Body of pancreas (tissue), 4 donors: ENCODE measurements at regions not wholly inside any gene's neighbourhood (a gene's known extent, or its start where the extent isn't known, plus 50 kb on each side); places are given as distances from the start of the nearest gene placed in this dataset.

Experiments used
- ATAC-seq: fragments of 150-250 bp; one replicate; pipeline ENCODE4 v1.9.1; 2016
- DNase-seq, 4 donors: peaks; one replicate each; pipeline ENCODE4 v3.0.0-alpha.2; 2019
- H3K27ac ChIP-seq, 4 donors: fragments of 200-600 bp; sonication (generic); 1 replicate in 3 of 4; 2 replicates in 1 of 4; pipeline versions ENCODE4 v1.5.1 to v1.6.1; 2016 to 2019; ENCODE audit warnings: mild to moderate bottlenecking in 1 of 4, mixed read lengths in 1 of 4, moderate library complexity in 1 of 4
- H3K27me3 ChIP-seq, 2 donors: fragments of 200-600 bp; sonication (generic); one replicate each; pipeline ENCODE4 v1.6.0; 2016; ENCODE audit warnings: mild to moderate bottlenecking in 1 of 2
- H3K36me3 ChIP-seq, 2 donors: fragments of 200-600 bp; sonication (generic); replicated peaks in 1 of 2; 2 replicates each; pipeline ENCODE4 v1.5.1; 2016; ENCODE audit warnings: low read depth in 2 of 2; ENCODE audit not compliant: insufficient read depth in 1 of 2
- H3K4me1 ChIP-seq: fragments of 200-600 bp; sonication (generic); one replicate; pipeline ENCODE4 v1.6.0; 2016
- H3K4me3 ChIP-seq, 2 donors: fragments of 200-600 bp; sonication (generic); 1 replicate in 1 of 2; 2 replicates in 1 of 2; pipeline ENCODE4 v1.5.1; 2016 to 2019
- H3K9me3 ChIP-seq, 3 donors: fragments of 200-600 bp; sonication (generic); 1 replicate in 2 of 3; 2 replicates in 1 of 3; pipeline ENCODE4 v1.5.1; 2016
- CTCF ChIP-seq, 7 experiments: fragments of 450-650 bp in 4 of 7; fragments of 200-600 bp in 3 of 7; sonication (generic) in 3 of 7; IDR thresholded peaks; one replicate each; pipeline ENCODE4 v1.5.1; 2016 to 2019; ENCODE audit warnings: antibody characterized with exemption in 7 of 7
- POLR2A ChIP-seq, 3 donors: fragments of 450-650 bp; IDR thresholded peaks; one replicate each; pipeline ENCODE4 v1.6.1; 2016; ENCODE audit warnings: antibody characterized with exemption in 3 of 3, mild to moderate bottlenecking in 2 of 3
- WGBS, 2 donors: methylation state at CpG; one replicate each; pipeline ENCODE4 v1.1.5; 2017; 5-methylcytosine and 5-hydroxymethylcytosine counted together
- intact Hi-C: fragments of 100-400 bp; cut with DNase I; formaldehyde crosslinking; loops from one replicate; pipeline ENCODE4 v1.15.1; 2023

- Histone ChIP-seq H3K4me3 (no peak overlapping the region), H3K36me3 (no peaks in the 10 kb centered on the region), H3K9me3 (no peaks in the 10 kb centered on the region), H3K4me1 (no peaks in the 10 kb centered on the region), H3K27me3 (no peaks in the 10 kb centered on the region), H3K27ac (no peak overlapping the region)
- DNase-seq, result no peak
- ATAC-seq, result no peak
- WGBS, 2 donors, result 81 to 85% methylated on average over 2 of the region's 2 CpGs
- TF ChIP-seq CTCF (IDR thresholded peaks at IDR 0.05), result no peak
- TF ChIP-seq POLR2A (IDR thresholded peaks at IDR 0.05), result no peak
- intact Hi-C loops, result no loop called here
These were observed 1063.1 kb downstream of the PCDH7 start for GRCh38 chr4:31783311-31783710.

- ATAC-seq (no peak), DNase-seq (no peak)
- intact Hi-C loops, result no loop called here
- TF ChIP-seq POLR2A (IDR thresholded peaks at IDR 0.05) (no peak), CTCF (IDR thresholded peaks at IDR 0.05) (no peak)
- WGBS, 2 donors, result 31 to 44% methylated on average over 2 of the region's 2 CpGs
- Histone ChIP-seq H3K27ac (no peak overlapping the region), H3K36me3 (no peaks in the 10 kb centered on the region), H3K4me1 (no peaks in the 10 kb centered on the region), H3K9me3 (no peaks in the 10 kb centered on the region), H3K4me3 (no peak overlapping the region), H3K27me3 (no peaks in the 10 kb centered on the region)
These were observed 1064.4 kb downstream of the PCDH7 start for GRCh38 chr4:31784558-31784957.

GRCh38 chr4:31787701-31788100, 1067.5 kb downstream of the PCDH7 start:
- no peak overlapping the region for H3K27ac ChIP-seq
- no peaks in the 10 kb centered on the region for H3K9me3 ChIP-seq
- DNase-seq (no peak), ATAC-seq (no peak)
- no peak overlapping the region for H3K4me3 ChIP-seq
- TF ChIP-seq POLR2A (IDR thresholded peaks at IDR 0.05) (no peak), CTCF (IDR thresholded peaks at IDR 0.05) (no peak)
- 50 to 61% methylated on average over 1 of the region's 1 CpG for WGBS, 2 donors
- intact Hi-C loops, result no loop called here
- no peaks in the 10 kb centered on the region for H3K36me3 ChIP-seq
- H3K27me3 ChIP-seq, result no peaks in the 10 kb centered on the region
- no peaks in the 10 kb centered on the region for H3K4me1 ChIP-seq

- WGBS, 2 donors, result 15 to 27% methylated on average over 2 of the region's 2 CpGs
- H3K36me3 ChIP-seq, result no peaks in the 10 kb centered on the region
- no peak for TF ChIP-seq POLR2A (IDR thresholded peaks at IDR 0.05)
- DNase-seq (no peak), ATAC-seq (no peak)
- H3K9me3 ChIP-seq, result no peaks in the 10 kb centered on the region
- H3K4me3 ChIP-seq, result no peak overlapping the region
- H3K4me1 ChIP-seq, result no peaks in the 10 kb centered on the region
- H3K27ac ChIP-seq, result no peak overlapping the region
- intact Hi-C loops, result no loop called here
- no peaks in the 10 kb centered on the region for H3K27me3 ChIP-seq
These were observed 1068.5 kb downstream of the PCDH7 start for GRCh38 chr4:31788676-31789075.

- ATAC-seq (no peak), DNase-seq (no peak)
- intact Hi-C loops, result no loop called here
- Histone ChIP-seq H3K27me3 (no peaks in the 10 kb centered on the region), H3K27ac (no peak overlapping the region), H3K4me1 (no peaks in the 10 kb centered on the region), H3K9me3 (no peaks in the 10 kb centered on the region), H3K4me3 (no peak overlapping the region), H3K36me3 (no peaks in the 10 kb centered on the region)
- WGBS, 2 donors, result 58 to 70% methylated on average over 1 of the region's 1 CpG
- TF ChIP-seq CTCF (IDR thresholded peaks at IDR 0.05), result no peak
- TF ChIP-seq POLR2A (IDR thresholded peaks at IDR 0.05), result no peak
These were observed 1071.5 kb downstream of the PCDH7 start for GRCh38 chr4:31791666-31792065.
